Skeletal muscle tissue (tissue), 3 donors: ENCODE measurements at regions not wholly inside any gene's neighbourhood (a gene's known extent, or its start where the extent isn't known, plus 50 kb on each side); places are given as distances from the start of the nearest gene placed in this dataset.

ENCODE experiments used
- H3K27ac ChIP-seq: one replicate; pipeline ENCODE4 v1.7.0; 2013; ENCODE audit warnings: mild to moderate bottlenecking, low read depth, low read length, inconsistent platforms
- H3K27me3 ChIP-seq, 3 donors: one replicate each; pipeline ENCODE4 v1.7.0; 2013; ENCODE audit warnings: low read length in 3 of 3; ENCODE audit not compliant: control insufficient read depth in 3 of 3, insufficient read depth in 3 of 3
- H3K36me3 ChIP-seq, 3 donors: one replicate each; pipeline ENCODE4 v1.7.0; 2013; ENCODE audit warnings: low read length in 3 of 3; ENCODE audit not compliant: control insufficient read depth in 3 of 3, insufficient read depth in 3 of 3
- H3K4me1 ChIP-seq, 3 donors: one replicate each; pipeline ENCODE4 v1.7.0; 2013; ENCODE audit warnings: low read length in 3 of 3, mild to moderate bottlenecking in 3 of 3; ENCODE audit not compliant: control insufficient read depth in 3 of 3, insufficient read depth in 3 of 3
- H3K4me3 ChIP-seq, 3 donors: one replicate each; pipeline ENCODE4 v1.7.0; 2013; ENCODE audit warnings: low read length in 3 of 3
- H3K9ac ChIP-seq, 3 donors: one replicate each; pipeline ENCODE4 v1.7.0; 2013; ENCODE audit warnings: low read length in 3 of 3, mild to moderate bottlenecking in 3 of 3, moderate library complexity in 2 of 3, low read depth in 1 of 3
- H3K9me3 ChIP-seq, 3 donors: one replicate each; pipeline ENCODE4 v1.7.0; 2013; ENCODE audit warnings: low read length in 3 of 3; ENCODE audit not compliant: control insufficient read depth in 3 of 3
- donor health status: Osteomylitis.

DNA sequence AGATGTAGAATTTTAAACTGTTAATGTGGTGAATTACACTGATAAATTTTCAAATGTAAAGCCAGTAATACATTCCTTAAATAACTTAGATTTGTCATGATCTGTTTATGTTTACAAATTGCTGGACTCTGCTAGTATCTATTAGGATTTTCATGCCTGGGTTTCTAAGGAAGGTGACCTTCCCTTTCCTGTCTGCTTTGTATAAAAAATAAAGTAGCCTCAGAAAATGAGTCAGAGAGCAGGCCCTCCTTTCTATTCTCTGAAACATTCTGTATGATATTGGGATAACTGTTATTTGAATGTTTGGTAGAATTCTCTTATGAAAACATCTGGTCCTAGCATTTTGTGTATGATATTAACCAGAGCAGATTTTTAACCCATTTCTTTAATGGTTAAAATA, 255.3 kb downstream of the SYK start:
- Histone ChIP-seq H3K27me3 (no peaks in the 10 kb centered on the region), H3K36me3 (no peaks in the 10 kb centered on the region), H3K27ac (no peak overlapping the region), H3K4me3 (no peak overlapping the region), H3K9me3 (no peaks in the 10 kb centered on the region), H3K9ac (no peak overlapping the region), H3K4me1 (peaks cover 11 to 20% (median 15%) of the 10 kb centered on the region in 3 donors)

DNA sequence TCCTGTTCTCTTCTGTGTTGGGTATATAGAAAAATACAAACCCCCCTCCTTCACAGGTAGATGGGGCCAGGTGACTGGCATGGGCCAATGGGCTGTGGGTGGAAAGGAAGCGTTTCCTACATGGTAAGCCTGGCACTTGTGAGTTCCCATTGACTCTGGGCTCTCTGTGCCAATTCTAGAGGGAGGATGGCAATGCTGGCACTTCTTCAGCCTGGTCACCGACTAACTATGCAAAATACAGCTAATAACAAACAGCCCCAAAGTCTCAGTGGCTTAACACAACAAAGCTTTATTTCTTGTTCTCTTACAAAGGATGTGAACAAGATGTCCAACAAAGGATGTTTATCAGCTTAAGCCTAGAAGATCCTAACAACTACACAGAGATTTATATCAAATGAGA, 258.1 kb downstream of the SYK start:
- Histone ChIP-seq H3K27ac (no peak overlapping the region), H3K4me1 (peaks cover 15 to 42% (median 31%) of the 10 kb centered on the region in 3 donors)

DNA sequence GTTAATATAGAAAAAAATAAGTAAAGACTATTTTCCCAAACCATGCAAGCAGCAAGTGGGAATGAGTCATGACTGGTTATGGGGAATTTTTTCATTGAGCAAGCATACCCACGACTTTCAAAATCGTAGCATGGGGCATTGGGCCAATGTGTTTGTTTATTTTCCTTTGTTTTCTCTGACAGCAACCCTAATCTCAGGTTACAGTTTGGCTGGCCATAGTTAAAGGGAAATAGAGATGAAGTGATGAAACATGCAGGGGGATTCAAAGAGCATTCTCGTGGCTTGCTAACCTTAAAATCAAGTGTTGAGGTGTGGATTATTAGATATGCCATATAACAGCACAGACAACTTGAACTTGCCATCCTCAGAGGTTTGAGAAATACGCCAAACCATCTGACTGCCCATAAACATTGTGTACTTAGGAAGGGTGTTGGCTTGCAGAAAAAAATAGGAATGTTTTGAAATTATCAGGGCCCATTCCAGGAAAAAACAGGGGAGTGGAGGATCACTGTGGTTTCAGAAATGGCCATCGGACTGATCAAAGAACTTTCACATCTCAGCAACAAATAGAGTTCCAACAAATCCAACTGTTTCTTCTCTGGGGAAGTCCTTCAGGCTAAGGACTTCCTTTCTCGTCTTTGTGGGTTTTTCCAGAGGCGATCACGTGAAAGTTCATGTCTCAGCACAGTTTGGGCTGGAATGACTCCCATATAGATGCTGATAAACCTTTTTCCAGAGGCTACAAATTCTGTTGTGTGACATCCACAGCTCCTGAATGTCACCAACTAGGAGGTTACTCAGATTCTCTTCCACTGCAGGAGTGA, 259.1 kb downstream of the SYK start:
- no peaks in the 10 kb centered on the region for H3K36me3 ChIP-seq
- H3K27ac ChIP-seq = peak overlapping the region; percentile 93
- H3K9me3 ChIP-seq = no peaks in the 10 kb centered on the region
- H3K27me3 ChIP-seq = no peaks in the 10 kb centered on the region
- H3K4me1 ChIP-seq = peaks cover 15 to 42% (median 31%) of the 10 kb centered on the region in 3 donors
- H3K9ac ChIP-seq = no peak overlapping the region
- no peak overlapping the region for H3K4me3 ChIP-seq

More for the DNA sequence above, 258.1 kb downstream of the SYK start:
- H3K36me3 ChIP-seq = no peaks in the 10 kb centered on the region
- no peak overlapping the region for H3K9ac ChIP-seq
- no peaks in the 10 kb centered on the region for H3K9me3 ChIP-seq
- no peaks in the 10 kb centered on the region for H3K27me3 ChIP-seq
- H3K4me3 ChIP-seq = peak overlapping the region in 1 of 3 donors; percentile 8

DNA sequence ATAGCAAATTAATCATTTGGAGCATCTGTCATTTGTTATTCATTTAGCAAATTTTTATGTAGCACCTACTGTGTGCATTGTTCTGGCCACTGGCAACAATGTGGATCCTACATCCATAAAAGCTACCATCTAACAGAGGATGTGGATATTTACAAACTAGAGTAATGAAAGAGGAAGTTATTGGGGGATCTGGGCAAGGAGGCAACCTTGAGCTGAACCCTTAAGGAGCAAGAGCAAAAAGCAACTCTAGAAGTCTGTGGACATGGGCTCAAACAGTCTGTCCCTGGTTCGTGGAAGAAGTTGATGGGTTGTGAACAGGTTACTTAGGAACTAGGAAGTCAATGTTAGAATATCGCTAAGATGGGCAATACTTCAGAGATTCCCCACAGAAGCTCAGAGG, 259.9 kb downstream of the SYK start:
- peaks cover 15 to 42% (median 31%) of the 10 kb centered on the region in 3 donors for H3K4me1 ChIP-seq
- H3K36me3 ChIP-seq = no peaks in the 10 kb centered on the region
- peak overlapping the region; percentile 93 for H3K27ac ChIP-seq
- H3K4me3 ChIP-seq = no peak overlapping the region
- H3K9me3 ChIP-seq = no peaks in the 10 kb centered on the region
- H3K9ac ChIP-seq = no peak overlapping the region
- no peaks in the 10 kb centered on the region for H3K27me3 ChIP-seq

DNA sequence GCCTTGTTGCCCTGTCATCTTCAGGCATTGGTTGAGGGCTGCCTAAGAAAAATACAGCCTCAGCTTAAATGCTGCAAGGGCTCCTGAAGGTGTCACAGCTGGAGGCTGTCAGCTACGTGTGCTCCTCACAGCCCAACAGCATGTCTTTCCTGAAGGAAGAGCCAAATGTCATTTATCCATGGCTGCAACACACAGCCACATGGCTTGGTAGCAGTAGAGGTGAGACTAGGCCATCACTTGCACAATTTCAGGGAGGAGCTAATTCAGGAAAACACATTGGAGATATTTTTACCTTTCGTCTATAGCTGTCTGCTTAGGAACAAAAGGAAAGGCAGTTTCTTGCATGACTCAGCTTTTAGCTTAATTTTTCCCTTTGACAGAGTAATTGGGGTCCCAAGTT, 260.7 kb downstream of the SYK start:
- Histone ChIP-seq H3K9ac (peak overlapping the region in 1 of 3 donors; percentile 52), H3K4me1 (peaks cover 15 to 42% (median 31%) of the 10 kb centered on the region in 3 donors), H3K9me3 (no peaks in the 10 kb centered on the region), H3K27ac (peak overlapping the region; percentile 93), H3K27me3 (no peaks in the 10 kb centered on the region), H3K4me3 (no peak overlapping the region), H3K36me3 (no peaks in the 10 kb centered on the region)

DNA sequence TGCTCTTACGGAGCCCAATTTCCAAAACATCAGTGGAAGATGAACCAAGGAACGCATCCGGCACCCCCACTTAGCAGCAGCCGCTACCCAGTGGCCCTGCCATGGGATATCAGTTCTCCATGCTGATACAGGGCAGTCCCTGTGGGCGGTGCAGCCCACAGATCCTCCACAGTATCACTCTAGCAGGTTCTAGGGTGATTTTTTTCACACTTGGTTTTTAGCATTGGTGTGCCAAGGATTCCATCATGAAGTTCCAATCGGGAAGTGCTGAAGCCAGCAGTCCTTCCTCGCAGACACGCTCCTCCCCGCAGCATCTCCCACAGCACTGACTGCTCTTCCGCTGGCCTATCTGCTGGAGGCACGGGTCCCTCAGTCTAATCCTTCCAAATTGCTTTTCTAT, 261.9 kb downstream of the SYK start:
- Histone ChIP-seq H3K4me1 (peaks cover 15 to 42% (median 31%) of the 10 kb centered on the region in 3 donors), H3K36me3 (no peaks in the 10 kb centered on the region), H3K4me3 (peak overlapping the region in 1 of 3 donors; percentile 11), H3K9ac (peak overlapping the region in 2 of 3 donors; percentile 34 to 52), H3K27me3 (no peaks in the 10 kb centered on the region), H3K9me3 (no peaks in the 10 kb centered on the region), H3K27ac (peak overlapping the region; percentile 93)

DNA sequence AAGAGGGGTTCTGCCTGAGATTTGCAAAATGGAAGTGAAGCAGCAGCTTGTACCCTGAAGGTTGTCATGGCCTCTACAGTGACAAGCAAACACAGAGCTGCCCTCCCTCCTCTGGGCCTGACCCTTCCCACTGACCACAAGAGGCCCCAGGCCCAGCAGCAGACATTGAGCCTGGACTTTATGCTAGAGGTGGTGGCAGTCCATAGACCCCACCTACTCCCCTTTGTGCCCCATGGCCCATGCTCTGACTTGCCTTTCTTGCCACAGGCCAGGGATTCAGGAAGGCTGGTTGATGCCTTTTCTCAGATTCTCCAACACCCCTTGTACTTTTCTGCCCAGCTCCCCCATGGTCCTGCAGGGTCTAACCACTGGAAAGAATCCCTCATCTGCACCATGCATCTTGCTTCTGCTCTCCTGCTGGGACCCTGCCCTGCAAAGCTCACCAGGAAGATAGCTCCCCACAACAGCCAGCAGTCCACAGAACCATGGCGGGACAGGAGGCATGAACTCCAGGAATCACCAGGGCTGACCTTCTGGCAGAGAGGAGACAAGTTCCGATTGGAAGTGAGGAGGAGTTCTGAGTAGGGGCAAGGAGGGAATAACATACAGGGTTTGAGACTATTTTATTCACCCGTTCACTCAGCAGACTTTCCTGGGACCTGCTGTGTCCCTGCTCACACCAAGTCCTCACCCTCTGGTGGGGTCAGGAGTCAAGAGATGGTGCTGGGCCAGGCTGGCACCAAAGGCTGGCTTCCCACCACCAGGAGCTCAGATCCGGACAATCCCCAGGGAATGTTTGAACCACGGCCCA, 263.8 kb downstream of the SYK start:
- peaks cover 15 to 36% (median 28%) of the 10 kb centered on the region in 3 donors for H3K4me1 ChIP-seq
- H3K27ac ChIP-seq = no peak overlapping the region
- H3K9me3 ChIP-seq = no peaks in the 10 kb centered on the region
- no peak overlapping the region for H3K9ac ChIP-seq
- H3K27me3 ChIP-seq = no peaks in the 10 kb centered on the region
- H3K36me3 ChIP-seq = no peaks in the 10 kb centered on the region
- no peak overlapping the region for H3K4me3 ChIP-seq

DNA sequence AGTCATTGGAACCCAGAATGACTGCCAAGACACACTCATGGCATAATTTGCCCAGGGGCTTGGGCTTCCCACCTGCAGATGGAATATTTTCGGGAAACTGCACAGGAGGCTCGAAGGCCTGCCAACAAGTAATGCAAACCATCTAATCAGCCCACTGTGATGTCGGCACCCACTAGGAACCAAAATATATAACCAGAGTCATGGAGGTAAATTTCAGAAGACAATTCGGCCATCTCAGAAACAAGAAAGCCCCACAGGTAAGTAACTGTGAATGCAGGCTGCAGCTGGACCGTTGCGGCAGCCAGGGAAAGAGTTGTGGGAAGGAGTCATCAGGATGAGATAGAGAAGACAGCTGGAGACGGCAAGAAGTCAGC, 264.4 kb downstream of the SYK start:
- no peaks in the 10 kb centered on the region for H3K9me3 ChIP-seq
- H3K4me1 ChIP-seq = peaks cover 11 to 32% (median 25%) of the 10 kb centered on the region in 3 donors
- no peak overlapping the region for H3K9ac ChIP-seq

DNA sequence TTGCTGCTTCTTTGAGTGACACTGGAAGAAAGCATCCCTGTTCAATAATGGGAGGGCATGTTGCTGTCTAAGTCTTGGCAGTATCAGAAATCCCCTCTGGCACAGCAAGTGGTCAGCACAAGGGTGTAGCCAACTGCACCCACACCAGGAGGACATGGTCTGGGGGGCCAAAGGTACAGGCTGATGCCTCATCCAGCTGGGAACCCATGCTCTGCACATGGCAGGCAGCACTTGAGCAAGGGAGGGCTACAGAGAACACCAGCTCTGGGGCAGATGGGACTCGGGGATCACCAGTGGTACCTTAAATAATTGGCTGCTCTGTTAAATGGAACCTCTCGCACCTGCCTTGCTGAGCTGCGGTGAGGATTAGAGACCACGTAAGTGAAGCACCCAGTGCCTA, 265.2 kb downstream of the SYK start:
- Histone ChIP-seq H3K27me3 (no peaks in the 10 kb centered on the region), H3K9me3 (no peaks in the 10 kb centered on the region), H3K27ac (no peak overlapping the region), H3K9ac (no peak overlapping the region), H3K36me3 (no peaks in the 10 kb centered on the region), H3K4me1 (peaks cover 10 to 32% (median 29%) of the 10 kb centered on the region in 3 donors), H3K4me3 (no peak overlapping the region)

More for the DNA sequence above, 264.4 kb downstream of the SYK start:
- no peak overlapping the region for H3K27ac ChIP-seq
- no peaks in the 10 kb centered on the region for H3K36me3 ChIP-seq
- H3K27me3 ChIP-seq = no peaks in the 10 kb centered on the region
- no peak overlapping the region for H3K4me3 ChIP-seq
